ENCODE measurements at regions not wholly inside any gene's neighbourhood (a gene's known extent, or its start where the extent isn't known, plus 50 kb on each side); places are given as distances from the start of the nearest gene placed in this dataset.

GRCh38 chr2:129877289-129877741 is 102.2 kb upstream of the RAB6C start:
- peaks cover 5% of the 10 kb centered on the region; the same call in 1 of the 2 replicates for H3K4me1 ChIP-seq (ENCODE audit: control insufficient read depth, low read length)
- H3K79me2 ChIP-seq (ENCODE audit: control insufficient read depth, low read length) = no peaks in the 10 kb centered on the region
- no peaks in the 10 kb centered on the region for H3K9me3 ChIP-seq (ENCODE audit: control insufficient read depth, insufficient read depth, low read length)
- H3F3A ChIP-seq (ENCODE audit: control insufficient read depth, insufficient read depth) = peaks cover 5% of the 10 kb centered on the region; the same call in 1 of the 2 replicates
- no peaks in the 10 kb centered on the region; the same call in 1 of the 2 replicates for H3K27me3 ChIP-seq (ENCODE audit: control insufficient read depth, low read length)
- H4K20me1 ChIP-seq (ENCODE audit: control insufficient read depth, insufficient read depth, low read depth, low read length) = no peaks in the 10 kb centered on the region
- H3K9me2 ChIP-seq (replicated peaks; ENCODE audit: control insufficient read depth, low read length) = no peaks in the 10 kb centered on the region
- H3K4me3 ChIP-seq (ENCODE audit: low read length) = peak overlapping the region; percentile 83
- H3K27ac ChIP-seq (ENCODE audit: low read depth, low read length) = no peak overlapping the region
- H3K36me3 ChIP-seq (ENCODE audit: control insufficient read depth, low read length) = no peaks in the 10 kb centered on the region
- peak overlapping the region; percentile 59 for H3K4me2 ChIP-seq (ENCODE audit: low read length)
- no peak for TF ChIP-seq CTCF (IDR thresholded peaks at IDR 0.05; ENCODE audit: low read depth, low read length, poor library complexity, severe bottlenecking)
- no peak for TF ChIP-seq EZH2phosphoT487 (IDR thresholded peaks at IDR 0.05; ENCODE audit: borderline replicate concordance, low read length)

GRCh38 chr2:129877795-129878775 is 101.4 kb upstream of the RAB6C start:
- Histone ChIP-seq H3K4me2 (ENCODE audit: low read length) (peak overlapping the region; percentile 52), H3K4me3 (ENCODE audit: low read length) (peak overlapping the region; percentile 63), H3K79me2 (ENCODE audit: control insufficient read depth, low read length) (no peaks in the 10 kb centered on the region), H3K27me3 (ENCODE audit: control insufficient read depth, low read length) (no peaks in the 10 kb centered on the region), H3K36me3 (ENCODE audit: control insufficient read depth, low read length) (no peaks in the 10 kb centered on the region), H3K9me2 (replicated peaks; ENCODE audit: control insufficient read depth, low read length) (no peaks in the 10 kb centered on the region), H3K4me1 (ENCODE audit: control insufficient read depth, low read length) (peaks cover 5% of the 10 kb centered on the region; the same call in 1 of the 2 replicates), H4K20me1 (ENCODE audit: control insufficient read depth, insufficient read depth, low read depth, low read length) (no peaks in the 10 kb centered on the region), H3F3A (ENCODE audit: control insufficient read depth, insufficient read depth) (peaks cover 5% of the 10 kb centered on the region; the same call in 1 of the 2 replicates), H3K27ac (ENCODE audit: low read depth, low read length) (no peak overlapping the region), H3K9me3 (ENCODE audit: control insufficient read depth, insufficient read depth, low read length) (no peaks in the 10 kb centered on the region)
- TF ChIP-seq EZH2phosphoT487 (IDR thresholded peaks at IDR 0.05; ENCODE audit: borderline replicate concordance, low read length) (no peak), CTCF (IDR thresholded peaks at IDR 0.05; ENCODE audit: low read depth, low read length, poor library complexity, severe bottlenecking) (no peak)

GRCh38 chr2:129879614-129880180 is 99.8 kb upstream of the RAB6C start:
- H3K4me2 ChIP-seq (ENCODE audit: low read length) = no peak overlapping the region
- peaks cover 5% of the 10 kb centered on the region; the same call in 1 of the 2 replicates for H3F3A ChIP-seq (ENCODE audit: control insufficient read depth, insufficient read depth)
- no peak overlapping the region for H3K4me3 ChIP-seq (ENCODE audit: low read length)
- peaks cover 5% of the 10 kb centered on the region; the same call in 1 of the 2 replicates for H3K4me1 ChIP-seq (ENCODE audit: control insufficient read depth, low read length)
- H3K27me3 ChIP-seq (ENCODE audit: control insufficient read depth, low read length) = no peaks in the 10 kb centered on the region
- no peaks in the 10 kb centered on the region for H3K9me2 ChIP-seq (replicated peaks; ENCODE audit: control insufficient read depth, low read length)
- TF ChIP-seq CTCF (IDR thresholded peaks at IDR 0.05; ENCODE audit: low read depth, low read length, poor library complexity, severe bottlenecking) = no peak
- no peak for TF ChIP-seq EZH2phosphoT487 (IDR thresholded peaks at IDR 0.05; ENCODE audit: borderline replicate concordance, low read length)
- no peak overlapping the region for H3K27ac ChIP-seq (ENCODE audit: low read depth, low read length)
- no peaks in the 10 kb centered on the region for H3K79me2 ChIP-seq (ENCODE audit: control insufficient read depth, low read length)
- H4K20me1 ChIP-seq (ENCODE audit: control insufficient read depth, insufficient read depth, low read depth, low read length) = no peaks in the 10 kb centered on the region
- no peaks in the 10 kb centered on the region for H3K9me3 ChIP-seq (ENCODE audit: control insufficient read depth, insufficient read depth, low read length)
- H3K36me3 ChIP-seq (ENCODE audit: control insufficient read depth, low read length) = no peaks in the 10 kb centered on the region

Data from DOHH2 (cell line).